IPS-NIHi7 (cell line): ENCODE measurements at regions not wholly inside any gene's neighbourhood (a gene's known extent, or its start where the extent isn't known, plus 50 kb on each side); places are given as distances from the start of the nearest gene placed in this dataset.

Source experiments
- DNase-seq: peaks from one replicate; pipeline ENCODE4 v3.0.0; 2012; ENCODE audit warnings: mixed read lengths; ENCODE audit errors: extremely low spot score

- no peak for DNase-seq
Measured at GRCh38 chr11:134647066-134647743, 235.2 kb upstream of the B3GAT1 start.

GRCh38 chr11:134646561-134646960 lies 234.5 kb upstream of the B3GAT1 start:
- DNase-seq, result no peak

- DNase-seq, result no peak
Measured at GRCh38 chr11:134645576-134645975, 233.5 kb upstream of the B3GAT1 start.

- peak; percentile 30 for DNase-seq
Measured at GRCh38 chr11:134644476-134645456, 232.7 kb upstream of the B3GAT1 start.

GRCh38 chr11:134643115-134644012 lies 231.3 kb upstream of the B3GAT1 start:
- no peak for DNase-seq

- DNase-seq, result no peak
Measured at GRCh38 chr11:134642206-134642605, 230.2 kb upstream of the B3GAT1 start.

- no peak for DNase-seq
Measured at GRCh38 chr11:134640971-134641968, 229.2 kb upstream of the B3GAT1 start.

GRCh38 chr11:134640536-134640935 lies 228.5 kb upstream of the B3GAT1 start:
- no peak for DNase-seq

GRCh38 chr11:134639586-134640330 lies 227.7 kb upstream of the B3GAT1 start:
- no peak for DNase-seq

GRCh38 chr11:134638796-134639430 lies 226.9 kb upstream of the B3GAT1 start:
- DNase-seq, result no peak

- DNase-seq, result no peak
Measured at GRCh38 chr11:134637091-134638015, 225.3 kb upstream of the B3GAT1 start.

- no peak for DNase-seq
Measured at GRCh38 chr11:134636071-134636470, 224.0 kb upstream of the B3GAT1 start.

- DNase-seq, result peak; percentile 67
Measured at GRCh38 chr11:134634897-134635831, 223.1 kb upstream of the B3GAT1 start.

GRCh38 chr11:134633276-134633675 lies 221.2 kb upstream of the B3GAT1 start:
- no peak for DNase-seq

GRCh38 chr11:134632347-134633119 lies 220.5 kb upstream of the B3GAT1 start:
- DNase-seq, result no peak

GRCh38 chr11:134630861-134631260 lies 218.8 kb upstream of the B3GAT1 start:
- no peak for DNase-seq
